GM19025 (cell line): ENCODE measurements at regions not wholly inside any gene's neighbourhood (a gene's known extent, or its start where the extent isn't known, plus 50 kb on each side); places are given as distances from the start of the nearest gene placed in this dataset.
"Not testable (repeated sequence)": the region's sequence is repeated elsewhere in the genome, so short reads cannot be mapped to it uniquely, and the experiment has no call there.

Source experiments
- ATAC-seq: cut with Tn5 transposase; IDR thresholded peaks from one replicate; pipeline ENCODE4 v1.9.1; 2021; ENCODE audit warnings: mild to moderate bottlenecking, low read depth, moderate library complexity; ENCODE audit not compliant: unreplicated experiment

DNA sequence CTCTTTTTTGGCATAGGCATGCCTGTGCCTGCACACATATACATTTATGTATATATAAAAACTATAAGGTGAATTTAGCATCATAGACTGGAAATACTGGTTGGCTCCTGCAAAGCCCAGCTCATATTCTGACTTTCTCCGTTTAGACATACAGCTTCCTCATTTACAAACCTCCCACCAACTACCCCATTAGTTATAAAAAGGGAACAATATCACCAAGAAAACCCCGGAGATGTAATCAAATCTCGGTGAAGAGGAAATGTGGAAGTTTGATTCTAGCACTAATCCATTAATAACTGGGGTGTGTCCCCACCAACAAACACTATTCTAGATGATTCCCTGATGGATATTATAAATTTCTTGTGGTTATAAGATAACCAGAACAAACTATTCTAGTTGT, 517.7 kb upstream of the TBL1XR1 start:
- ATAC-seq, result no peak

DNA sequence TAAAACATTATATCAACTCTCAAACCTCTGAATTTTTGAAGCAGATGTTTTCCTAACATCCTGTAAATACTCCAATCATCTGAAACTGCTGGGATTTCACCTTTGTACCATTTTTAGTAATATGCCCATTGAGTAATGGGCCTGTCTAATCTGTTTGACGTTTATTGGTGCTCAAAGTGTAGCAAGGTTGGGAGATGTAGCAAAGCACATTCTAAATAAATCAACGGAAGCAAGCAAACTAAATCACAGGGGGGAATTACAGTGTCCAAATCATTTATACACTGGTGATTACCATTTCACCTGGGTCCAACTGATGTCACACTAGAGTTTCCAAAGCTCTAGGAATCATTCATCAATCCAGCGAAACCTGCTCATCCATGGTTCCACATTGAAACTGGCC, 518.7 kb upstream of the TBL1XR1 start:
- ATAC-seq, result no peak

DNA sequence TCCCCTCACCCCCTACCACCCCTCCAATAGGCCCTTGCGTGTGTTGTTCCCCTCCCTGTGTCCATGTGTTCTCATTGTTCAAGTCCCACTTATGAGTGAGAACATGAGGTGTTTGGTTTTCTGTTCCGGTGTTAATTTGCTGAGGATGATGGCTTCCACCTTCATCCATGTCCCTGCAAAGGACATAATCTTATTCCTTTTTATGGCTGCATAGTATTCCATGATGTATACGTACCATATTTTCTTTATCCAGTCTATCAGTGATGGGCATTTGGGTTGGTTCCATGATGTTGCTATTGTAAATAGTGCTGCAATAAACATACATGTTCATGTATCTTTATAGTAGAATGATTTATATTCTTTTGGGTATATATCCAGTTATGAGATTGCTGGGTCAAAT, 523.6 kb upstream of the TBL1XR1 start:
- ATAC-seq, result not testable (repeated sequence)

DNA sequence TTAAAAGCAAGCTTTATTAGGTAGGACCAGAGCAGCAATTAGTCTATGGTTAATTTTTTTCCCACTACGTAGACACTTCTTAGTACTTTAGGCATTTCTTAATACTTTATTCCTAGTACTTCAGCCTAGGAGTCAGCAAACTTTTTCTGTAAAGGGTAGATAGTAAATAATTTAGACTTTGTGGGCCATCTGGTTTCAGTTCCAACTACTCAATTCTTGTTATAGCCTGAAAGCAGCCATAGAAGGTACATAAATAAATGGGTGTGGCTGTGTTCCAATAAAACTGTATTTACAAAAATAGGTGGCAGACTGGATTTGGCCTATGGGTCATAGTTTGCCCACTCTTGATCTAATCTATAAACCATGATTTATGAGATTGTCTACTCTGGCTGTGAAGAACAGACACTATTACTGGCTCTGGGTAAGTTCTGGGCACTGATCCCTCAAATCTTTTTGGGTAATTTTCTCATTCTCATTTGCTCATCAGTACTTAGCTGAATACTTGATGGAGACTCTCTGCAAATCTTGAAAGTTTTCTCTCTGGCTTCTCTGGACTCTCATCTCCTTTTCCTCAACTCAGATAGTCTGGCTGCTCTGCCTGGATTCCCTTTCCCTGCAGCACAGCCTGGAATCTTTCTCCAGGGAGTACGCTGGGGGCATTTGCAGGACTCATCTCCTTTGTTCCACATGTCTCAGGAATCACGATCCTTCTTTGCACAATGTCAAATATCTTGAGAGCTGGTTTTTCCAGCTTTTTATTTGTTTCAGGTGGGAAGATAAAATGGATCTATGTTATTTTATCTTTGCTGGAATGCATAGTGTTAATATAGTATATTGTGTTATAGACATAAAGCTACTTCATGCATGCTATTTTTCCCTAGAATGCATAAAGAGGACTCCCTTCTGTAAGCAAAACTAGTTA, 524.8 kb upstream of the TBL1XR1 start:
- no peak for ATAC-seq

DNA sequence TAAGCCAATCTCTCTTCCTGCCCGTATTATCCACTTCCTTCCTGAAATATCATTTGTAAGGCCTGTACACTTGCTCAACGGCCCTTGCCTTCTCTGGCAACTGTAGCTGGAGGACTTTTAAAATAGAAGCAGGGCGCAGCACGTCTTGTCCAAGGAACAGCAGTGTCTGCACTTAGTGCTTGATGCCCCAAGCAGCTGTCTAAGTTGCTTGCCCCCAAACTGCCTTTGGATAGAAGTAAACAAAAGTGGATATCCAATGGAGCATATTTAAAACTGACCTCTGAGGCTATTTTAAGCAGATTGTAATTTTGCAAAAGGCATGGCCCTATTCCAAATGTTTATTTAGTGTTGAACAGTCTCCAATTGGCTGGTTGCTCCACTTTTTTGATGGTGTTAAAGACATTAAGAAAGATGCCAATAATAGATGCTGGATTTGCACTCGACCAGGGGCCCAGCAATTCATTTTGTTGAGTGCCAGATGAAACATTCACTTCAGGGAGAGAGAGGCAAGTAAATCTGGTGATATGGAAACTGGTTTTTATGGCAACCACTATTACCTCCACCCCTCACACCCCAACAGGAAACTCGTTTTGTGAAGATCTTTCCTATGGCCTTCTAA, 526.8 kb upstream of the TBL1XR1 start:
- no peak for ATAC-seq

DNA sequence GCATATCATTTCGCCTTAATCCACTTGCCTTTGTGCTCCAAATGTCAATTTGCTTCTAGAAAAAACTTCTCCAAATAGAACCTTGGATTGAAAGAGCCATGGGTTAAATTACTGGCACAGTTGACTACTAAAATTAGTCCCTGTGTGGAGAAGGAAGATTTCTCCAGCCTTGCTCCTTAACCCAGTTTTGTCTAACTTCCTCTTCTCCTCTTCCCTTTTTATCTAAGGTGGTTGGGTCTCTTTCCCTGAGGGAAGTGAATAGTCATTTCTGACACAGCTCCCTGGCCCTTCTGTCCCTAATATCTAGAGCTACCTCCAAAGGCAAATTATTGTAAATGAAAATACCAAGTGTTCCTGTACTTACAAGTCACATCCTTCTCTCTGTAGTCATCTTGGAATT, 527.9 kb upstream of the TBL1XR1 start:
- no peak for ATAC-seq

DNA sequence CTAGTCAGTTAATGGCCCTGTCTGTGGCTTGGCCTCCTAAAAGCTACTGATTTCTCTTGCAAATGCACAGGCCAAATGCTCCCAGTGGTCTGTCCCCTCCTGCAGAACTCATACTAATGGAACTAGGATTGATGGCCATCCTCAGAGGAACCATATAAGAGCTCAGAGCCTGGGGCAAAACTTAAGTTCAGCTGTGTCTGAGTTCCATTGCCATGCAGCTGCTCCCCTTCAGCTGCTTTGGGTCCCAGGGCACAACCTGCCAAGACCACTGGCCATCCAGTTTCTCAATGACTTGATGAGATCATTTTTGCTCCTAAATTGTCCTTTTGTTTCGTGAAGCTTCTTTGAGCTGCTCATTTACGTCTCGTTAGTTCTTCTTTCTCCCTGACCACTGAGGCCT, 529.5 kb upstream of the TBL1XR1 start:
- no peak for ATAC-seq

DNA sequence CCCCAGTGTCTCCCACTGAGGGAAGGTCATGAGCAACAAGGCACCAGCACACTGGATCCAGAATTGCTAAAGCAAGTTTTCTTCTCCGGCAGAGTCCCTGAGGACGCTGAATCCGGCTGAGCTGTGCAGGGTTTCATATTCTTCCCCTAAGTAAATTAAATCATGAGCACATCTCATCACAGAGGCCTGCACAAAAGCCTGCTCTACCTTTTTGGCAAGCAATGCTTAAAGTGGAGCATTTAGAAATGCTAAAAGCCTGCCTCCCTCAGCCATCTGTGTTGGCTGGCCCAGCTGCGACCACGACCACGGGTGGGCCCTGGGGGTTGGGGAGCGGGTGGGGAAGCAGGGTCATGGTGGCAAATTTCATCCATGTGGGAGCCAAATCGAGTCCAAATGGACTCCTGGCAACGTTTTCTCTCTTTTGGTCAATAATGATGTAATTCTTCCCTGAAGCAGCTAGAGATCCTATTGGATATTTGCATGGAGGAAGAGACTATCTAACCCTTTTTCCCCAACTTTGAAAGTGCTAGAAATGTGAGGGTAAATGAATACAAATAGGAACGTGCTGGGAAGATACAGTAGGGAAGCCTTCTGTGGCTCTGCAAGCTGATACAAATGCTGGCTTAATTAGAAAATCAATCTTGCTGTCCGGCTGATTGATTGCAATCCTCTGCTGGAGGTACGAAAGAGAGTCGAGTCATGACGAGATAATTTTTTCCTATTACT, 532.8 kb upstream of the TBL1XR1 start:
- ATAC-seq, result no peak

DNA sequence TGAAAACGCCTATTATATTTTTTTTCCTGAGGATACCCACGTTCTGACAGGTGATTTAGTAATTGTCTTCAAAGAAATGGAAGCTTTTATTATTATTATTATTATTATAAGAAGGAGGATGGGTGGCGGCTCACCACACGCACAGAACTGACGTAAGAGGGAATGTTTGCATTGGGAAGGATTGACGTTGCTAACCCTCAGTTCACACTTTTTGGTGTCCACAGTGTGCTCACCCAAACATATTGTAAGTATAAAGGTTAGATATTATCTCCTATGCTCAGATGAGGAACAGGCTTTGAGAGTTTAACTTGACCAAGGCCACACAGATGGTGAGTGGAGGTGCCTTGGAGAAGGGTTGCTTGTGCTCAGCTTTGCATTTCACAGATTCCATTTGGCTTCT, 533.5 kb upstream of the TBL1XR1 start:
- no peak for ATAC-seq

DNA sequence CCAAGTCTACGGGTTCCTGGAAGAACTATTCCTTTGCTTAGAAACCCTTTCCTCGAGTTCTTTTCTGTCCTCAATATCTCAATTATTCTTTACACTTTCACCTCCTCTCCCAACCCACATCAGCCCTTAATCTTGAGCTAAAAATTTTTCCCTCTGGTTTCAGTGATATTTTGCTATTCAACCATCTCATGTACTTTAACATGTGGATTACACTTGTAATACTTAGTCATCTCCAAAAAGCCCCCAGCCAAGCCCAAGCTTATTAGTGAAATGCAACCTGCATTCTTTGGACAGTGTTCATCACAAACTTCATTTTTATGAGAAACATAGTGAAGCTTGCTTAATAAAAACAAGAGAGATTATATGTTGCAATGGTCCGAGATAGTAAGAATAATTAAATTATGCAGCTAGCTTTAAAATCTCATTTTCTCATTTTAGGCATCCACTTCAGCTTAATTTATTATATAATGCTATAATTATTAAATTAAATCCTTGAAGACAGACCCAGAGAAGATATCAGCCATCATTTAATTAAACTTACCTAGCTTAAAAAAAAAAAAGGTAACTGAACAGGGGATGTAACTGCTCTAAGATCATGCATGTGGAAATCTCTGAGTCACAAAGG, 534.5 kb upstream of the TBL1XR1 start:
- ATAC-seq, result no peak

DNA sequence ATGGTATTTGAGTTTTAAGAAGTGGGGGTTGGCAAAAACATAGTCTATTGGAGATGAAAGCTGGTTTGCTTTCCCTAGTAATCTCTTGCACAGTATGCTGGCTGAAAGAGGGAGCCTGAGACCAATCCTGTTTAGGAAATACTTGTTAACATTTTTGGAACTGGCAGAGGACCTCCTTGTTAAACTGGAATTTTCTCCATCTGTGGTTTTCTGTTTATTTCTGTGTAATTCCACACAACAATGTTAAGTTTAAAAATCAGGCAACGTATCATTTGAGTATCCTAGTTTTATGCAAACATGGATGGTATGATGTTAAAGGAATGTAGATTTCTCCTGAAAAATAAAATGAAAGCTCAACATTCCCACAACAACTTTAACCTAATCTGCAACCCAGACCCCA, 536.0 kb upstream of the TBL1XR1 start:
- ATAC-seq, result no peak

DNA sequence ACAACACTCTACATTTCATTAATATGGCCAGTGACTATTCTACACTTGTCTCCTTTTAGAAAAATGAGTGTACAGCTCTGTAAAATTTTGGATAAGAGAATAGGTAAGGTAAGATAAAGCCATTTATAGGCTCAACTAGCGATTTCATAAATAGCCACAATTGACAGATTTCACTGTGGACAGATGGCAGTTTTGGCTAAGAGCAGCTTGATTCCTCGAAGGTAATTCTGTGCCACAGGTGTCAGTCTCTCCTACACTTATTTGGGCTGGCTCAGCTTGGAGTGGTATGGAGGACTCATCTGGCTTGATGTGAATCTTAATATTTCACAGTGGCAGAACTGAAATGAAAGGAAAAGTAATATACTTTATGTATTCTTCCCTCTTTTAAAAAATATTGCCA, 536.7 kb upstream of the TBL1XR1 start:
- ATAC-seq, result no peak

DNA sequence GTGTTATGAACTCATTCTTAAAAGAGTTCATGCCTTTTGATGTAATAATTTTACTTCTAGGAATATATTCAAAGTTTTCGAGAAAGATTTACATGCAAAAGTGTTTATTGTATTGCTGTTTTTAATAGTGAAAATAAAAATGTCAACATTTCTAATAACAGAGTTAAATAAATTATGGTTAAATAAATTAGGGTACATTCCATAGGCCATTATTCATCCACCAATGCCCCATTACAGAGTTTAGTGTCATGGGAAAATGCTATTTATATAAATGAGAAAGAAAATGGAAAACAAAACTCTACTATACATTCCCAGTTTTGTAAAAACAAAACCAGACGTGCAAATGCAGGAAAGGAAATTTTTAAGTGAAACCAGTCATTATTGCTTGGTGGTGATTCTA, 538.1 kb upstream of the TBL1XR1 start:
- ATAC-seq, result no peak

DNA sequence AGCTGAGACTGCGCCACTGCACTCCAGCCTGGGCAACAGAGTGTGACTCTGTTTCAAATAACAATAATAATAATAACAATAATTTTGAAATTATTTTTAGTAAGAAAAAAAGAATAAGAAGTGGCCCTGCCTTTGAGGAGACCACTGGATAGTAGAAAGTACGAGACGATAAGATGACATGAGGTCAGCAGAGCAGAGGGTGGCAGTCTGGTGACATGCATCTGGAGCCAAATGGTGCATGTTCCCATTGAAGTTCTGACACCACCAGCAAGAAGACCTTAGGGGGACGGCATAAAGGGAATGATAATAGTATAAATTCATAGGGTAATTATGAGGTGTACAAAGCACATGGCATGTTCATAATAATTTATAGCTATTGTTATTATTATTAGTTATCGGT, 542.2 kb upstream of the TBL1XR1 start:
- no peak for ATAC-seq

DNA sequence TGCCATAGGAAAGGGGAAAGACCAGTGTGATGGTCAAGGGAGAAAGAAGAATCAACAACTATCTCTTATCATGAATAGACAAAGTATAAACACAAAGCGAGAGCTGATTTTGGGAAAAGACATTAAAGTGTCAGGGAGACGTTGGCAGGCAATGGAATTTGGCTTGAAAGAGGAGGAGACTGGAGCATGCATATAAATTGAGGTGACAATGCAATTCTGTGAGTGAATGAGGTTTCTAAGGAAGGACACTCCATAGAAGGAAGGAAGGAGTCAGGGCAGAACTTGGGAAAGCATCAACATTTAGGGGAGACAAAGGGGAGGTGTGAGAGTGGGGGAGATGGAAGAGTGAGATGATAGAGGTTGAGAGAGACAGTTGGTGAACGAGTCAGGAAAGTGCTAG, 543.0 kb upstream of the TBL1XR1 start:
- ATAC-seq, result no peak

DNA sequence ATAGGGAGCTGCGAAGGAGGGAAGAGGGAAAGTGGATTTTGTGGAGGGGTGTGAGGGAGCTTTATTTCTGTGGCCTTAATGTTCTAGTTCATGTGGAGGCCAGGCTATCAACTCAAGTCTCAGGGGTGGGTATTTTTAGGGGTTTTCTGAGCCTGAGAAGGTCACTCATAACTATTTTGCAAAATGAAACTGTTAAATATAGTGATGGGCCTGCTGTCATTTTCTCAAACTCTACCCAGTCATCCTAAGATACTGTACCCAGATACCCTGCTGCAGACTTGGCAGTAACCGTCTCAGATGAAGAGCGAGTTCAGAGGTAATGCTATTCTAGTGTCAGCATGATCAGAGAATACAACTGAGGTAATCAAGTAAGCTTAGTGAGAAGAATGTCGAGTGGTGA, 545.0 kb upstream of the TBL1XR1 start:
- peak; percentile 81 for ATAC-seq

DNA sequence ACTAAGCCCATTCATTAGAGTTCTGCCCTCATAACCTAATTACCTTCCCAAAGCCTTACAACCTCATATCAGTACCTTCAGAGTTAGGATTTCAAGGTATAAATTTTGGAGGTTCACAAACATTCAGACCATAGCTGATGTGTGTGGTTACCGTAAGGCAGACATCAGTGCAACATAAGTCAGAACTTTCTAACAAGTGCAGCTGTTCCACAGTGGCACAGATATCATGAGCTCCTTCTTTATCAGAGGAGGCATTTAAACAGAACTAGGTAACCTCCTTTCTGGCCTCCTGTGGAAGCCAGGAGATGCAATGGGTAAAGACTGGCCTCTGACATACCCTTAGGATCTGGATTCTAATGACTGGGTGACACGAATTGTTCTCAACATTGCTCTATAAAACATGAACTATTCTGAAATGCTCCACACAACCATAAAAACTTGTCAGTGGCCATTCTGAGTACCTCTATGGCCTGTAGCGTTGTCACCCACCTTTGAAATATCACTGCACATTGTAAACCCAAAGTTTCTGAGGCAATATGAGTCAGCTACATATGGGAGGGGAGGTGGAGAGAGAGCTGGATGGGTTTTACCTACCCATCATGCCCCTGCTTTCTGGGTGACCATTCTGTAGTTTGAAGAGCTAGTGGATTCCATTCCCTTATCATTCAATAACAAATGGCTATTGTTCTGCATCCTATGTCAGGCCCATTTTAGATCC, 546.0 kb upstream of the TBL1XR1 start:
- ATAC-seq, result no peak

DNA sequence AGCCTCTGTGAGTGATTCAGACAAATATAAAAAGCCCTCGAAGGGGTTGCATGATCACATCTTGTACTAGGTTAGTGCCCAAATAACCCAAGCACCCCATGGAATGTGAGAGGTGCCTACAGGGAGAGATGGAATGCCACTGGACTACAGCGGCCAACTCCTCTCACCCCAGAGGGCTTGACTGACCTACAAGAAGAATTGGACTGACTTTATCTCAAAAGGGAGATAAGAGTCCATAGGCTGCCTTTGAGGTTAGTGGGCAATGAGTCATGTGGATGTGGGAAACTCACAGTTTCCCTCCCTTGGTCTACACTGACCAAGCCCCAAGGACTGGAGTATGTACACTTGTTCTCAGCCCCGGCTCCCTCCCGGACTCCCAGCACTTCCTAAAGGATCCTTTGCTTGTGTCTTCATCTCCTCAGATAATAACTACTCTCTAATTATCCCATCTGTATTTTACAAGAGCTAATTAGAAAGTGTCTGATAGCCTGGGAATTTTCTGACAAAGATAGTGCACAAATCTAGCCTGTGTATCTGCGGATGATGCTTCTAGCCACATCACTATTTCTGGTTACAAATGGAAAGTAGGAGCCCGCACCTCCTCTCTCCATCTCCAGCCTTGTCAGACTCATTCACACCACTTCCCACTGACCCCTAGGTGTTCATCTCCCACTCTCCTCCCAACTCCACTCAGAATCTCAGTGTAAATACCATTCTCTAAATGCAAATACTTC, 547.8 kb upstream of the TBL1XR1 start:
- no peak for ATAC-seq

DNA sequence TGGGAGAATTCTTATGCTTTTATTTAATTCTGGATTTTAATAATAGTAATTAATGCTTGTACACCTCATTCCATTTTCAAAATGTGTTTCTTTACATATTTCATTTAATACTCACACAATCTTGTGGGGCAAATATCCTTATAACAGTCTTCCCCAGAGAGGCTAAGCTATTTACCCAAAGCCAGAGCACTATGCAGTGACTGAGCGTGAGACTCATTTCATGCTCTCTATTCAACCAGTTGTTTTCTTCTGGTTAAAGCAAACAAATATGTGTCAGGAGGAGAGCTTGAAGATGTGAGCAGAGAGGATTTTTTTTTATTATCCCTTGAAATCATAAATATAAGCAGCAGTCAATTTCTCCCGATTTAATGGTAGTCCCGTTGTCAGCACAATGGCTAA, 548.3 kb upstream of the TBL1XR1 start:
- ATAC-seq, result no peak
